ENCODE measurements at regions not wholly inside any gene's neighbourhood (a gene's known extent, or its start where the extent isn't known, plus 50 kb on each side); places are given as distances from the start of the nearest gene placed in this dataset.
A peak's percentile ranks its signal among the peaks of the same experiment; 100 is the strongest.

DNA sequence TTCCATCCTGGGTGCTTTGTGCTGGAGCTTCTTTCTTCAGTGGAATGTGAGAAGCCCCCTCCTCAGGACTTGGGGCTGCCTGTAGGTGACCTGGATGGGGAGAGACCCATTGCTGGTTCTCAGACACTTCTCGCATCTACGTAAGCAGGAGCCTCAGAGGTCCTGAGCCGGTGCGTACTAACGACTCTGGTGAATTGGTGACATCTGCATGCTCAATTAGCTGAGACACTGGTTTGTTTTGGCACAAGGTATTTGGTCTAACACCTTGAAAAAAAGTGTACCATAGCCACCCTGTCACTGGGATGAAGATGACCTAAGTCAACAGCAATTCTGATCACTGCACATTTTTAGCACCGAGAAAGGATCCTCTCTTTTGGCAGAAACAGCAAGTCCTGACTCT, 57.7 kb downstream of the LRRC30 start:
- TF ChIP-seq CTCF (IDR thresholded peaks at IDR 0.05; ENCODE audit: low read depth, low read length) = no peak
- DNase-seq (ENCODE audit: low read depth, low spot score) = no peak
- no peak overlapping the region for H3K4me3 ChIP-seq (ENCODE audit: low read depth, low read length)
- in situ Hi-C loops (cut with HindIII; ENCODE audit: low sequenced_read_pairs) = no loop called here

DNA sequence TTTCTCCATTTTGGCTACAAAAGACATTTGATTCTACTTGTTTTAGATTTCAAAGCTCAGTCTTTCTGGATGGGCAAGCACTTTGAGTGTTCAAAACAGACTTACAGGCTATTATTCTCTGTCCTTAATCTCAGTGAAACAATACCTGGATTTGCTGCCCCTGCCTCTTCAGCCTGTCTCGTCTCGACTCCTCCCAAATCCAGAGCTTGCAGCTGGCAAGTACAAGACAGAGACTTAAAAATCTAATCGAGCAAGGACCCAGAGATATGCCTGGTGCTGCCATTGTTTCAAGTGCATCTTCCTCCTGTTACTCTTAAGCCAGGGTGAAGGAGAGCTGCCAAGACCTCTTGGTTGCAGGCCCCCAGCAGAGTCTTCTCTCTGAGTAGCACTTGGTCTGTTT, 59.2 kb downstream of the LRRC30 start:
- DNase-seq (ENCODE audit: low read depth, low spot score) = no peak
- no peak for TF ChIP-seq CTCF (IDR thresholded peaks at IDR 0.05; ENCODE audit: low read depth, low read length)
- no peak overlapping the region for H3K4me3 ChIP-seq (ENCODE audit: low read depth, low read length)
- in situ Hi-C loops (cut with HindIII; ENCODE audit: low sequenced_read_pairs) = no loop called here

- H3K4me3 ChIP-seq (ENCODE audit: low read depth, low read length) = no peak overlapping the region
- DNase-seq (ENCODE audit: low read depth, low spot score) = no peak
- no peak for TF ChIP-seq CTCF (IDR thresholded peaks at IDR 0.05; ENCODE audit: low read depth, low read length)
- in situ Hi-C loops (cut with HindIII; ENCODE audit: low sequenced_read_pairs) = no loop called here
These were observed 60.2 kb downstream of the LRRC30 start for GRCh38 chr18:7291046-7291445.

GRCh38 chr18:7298149-7298548, 67.3 kb downstream of the LRRC30 start:
- TF ChIP-seq CTCF (IDR thresholded peaks at IDR 0.05; ENCODE audit: low read depth, low read length) = no peak
- in situ Hi-C loops (cut with HindIII; ENCODE audit: low sequenced_read_pairs) = no loop called here
- no peak for DNase-seq (ENCODE audit: low read depth, low spot score)
- no peak overlapping the region for H3K4me3 ChIP-seq (ENCODE audit: low read depth, low read length)

GRCh38 chr18:7301094-7301493, 70.2 kb downstream of the LRRC30 start:
- DNase-seq (ENCODE audit: low read depth, low spot score) = no peak
- in situ Hi-C loops (cut with HindIII; ENCODE audit: low sequenced_read_pairs) = no loop called here
- H3K4me3 ChIP-seq (ENCODE audit: low read depth, low read length) = no peak overlapping the region
- no peak for TF ChIP-seq CTCF (IDR thresholded peaks at IDR 0.05; ENCODE audit: low read depth, low read length)

DNA sequence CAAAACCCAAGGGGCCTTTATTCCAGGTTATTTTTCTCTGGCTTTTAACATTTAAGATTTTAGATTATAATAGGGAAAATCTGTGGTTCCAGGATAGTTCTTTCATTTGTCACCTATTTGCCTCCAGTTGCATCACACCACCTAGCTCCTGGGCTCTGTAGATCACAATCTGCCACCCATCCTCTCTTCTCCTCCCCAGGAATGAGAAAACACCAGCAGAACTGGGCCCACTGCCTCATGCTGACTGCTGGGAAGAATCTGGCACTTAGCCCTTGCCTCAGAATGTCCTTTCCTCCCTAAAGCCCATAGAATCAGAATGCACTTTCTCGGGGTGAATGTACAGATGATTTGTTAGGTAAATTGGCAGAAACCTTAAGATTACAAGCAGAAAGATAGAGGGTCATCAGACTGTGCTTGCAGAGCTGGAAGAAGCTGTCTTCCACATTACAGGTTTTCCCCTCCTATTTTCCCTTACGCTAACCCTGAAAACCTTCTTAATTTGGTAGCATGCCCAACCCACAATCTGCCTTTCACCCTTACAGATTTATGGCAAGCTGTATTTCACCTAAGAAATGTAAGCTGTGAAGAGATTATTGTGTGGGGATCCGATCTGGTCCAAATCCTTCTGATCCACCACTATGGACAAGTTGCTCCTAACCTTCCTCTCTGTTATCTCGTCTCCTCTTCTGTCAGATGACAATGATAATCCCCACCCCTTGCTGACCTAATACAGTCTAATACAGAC, 72.6 kb downstream of the LRRC30 start:
- peak; percentile 1 for DNase-seq (ENCODE audit: low read depth, low spot score)
- in situ Hi-C loops (cut with HindIII; ENCODE audit: low sequenced_read_pairs) = no loop called here
- no peak for TF ChIP-seq CTCF (IDR thresholded peaks at IDR 0.05; ENCODE audit: low read depth, low read length)
- no peak overlapping the region for H3K4me3 ChIP-seq (ENCODE audit: low read depth, low read length)

- no peak for TF ChIP-seq CTCF (IDR thresholded peaks at IDR 0.05; ENCODE audit: low read depth, low read length)
- in situ Hi-C loops (cut with HindIII; ENCODE audit: low sequenced_read_pairs) = no loop called here
- DNase-seq (ENCODE audit: low read depth, low spot score) = no peak
- no peak overlapping the region for H3K4me3 ChIP-seq (ENCODE audit: low read depth, low read length)
These were observed 73.1 kb downstream of the LRRC30 start for GRCh38 chr18:7304061-7304370.

Measured in astrocyte of the spinal cord (primary cell).